Lung (tissue), 11 donors: ENCODE measurements at regions not wholly inside any gene's neighbourhood (a gene's known extent, or its start where the extent isn't known, plus 50 kb on each side); places are given as distances from the start of the nearest gene placed in this dataset.

Experiments
- ATAC-seq: fragments of 200-7000 bp; cut with Tn5 transposase; one replicate; pipeline ENCODE4 v1.9.1; 2020; ENCODE audit warnings: moderate number of reproducible peaks; ENCODE audit not compliant: insufficient read depth, low FRiP score
- DNase-seq, 3 donors: peaks; one replicate each; pipeline ENCODE4 v3.0.0-alpha.2; 2013 to 2017
- H3K27ac ChIP-seq, 2 donors: one replicate each; pipeline ENCODE4 v1.5.1; 2013; ENCODE audit warnings: mild to moderate bottlenecking in 2 of 2, moderate library complexity in 2 of 2, control low read depth in 1 of 2, inconsistent platforms in 1 of 2, low read depth in 1 of 2, low read length in 1 of 2
- H3K27me3 ChIP-seq, 3 donors: one replicate each; pipeline ENCODE4 v1.5.1; 2013; ENCODE audit warnings: low read length in 2 of 3; ENCODE audit not compliant: control insufficient read depth in 3 of 3, insufficient read depth in 3 of 3
- H3K36me3 ChIP-seq, 4 donors: one replicate each; pipeline ENCODE4 v1.5.1; 2013; ENCODE audit warnings: low read length in 4 of 4, mild to moderate bottlenecking in 1 of 4, moderate library complexity in 1 of 4; ENCODE audit not compliant: control insufficient read depth in 4 of 4, insufficient read depth in 4 of 4
- H3K4me1 ChIP-seq, 5 donors: one replicate each; pipeline ENCODE4 v1.5.1; 2013; ENCODE audit warnings: low read length in 5 of 5, mild to moderate bottlenecking in 2 of 5, moderate library complexity in 1 of 5; ENCODE audit not compliant: control insufficient read depth in 5 of 5, insufficient read depth in 5 of 5
- H3K4me3 ChIP-seq: one replicate; pipeline ENCODE4 v1.5.1; 2013; ENCODE audit warnings: mild to moderate bottlenecking, control low read depth, moderate library complexity
- H3K9ac ChIP-seq, 2 donors: one replicate each; pipeline ENCODE4 v1.5.1; 2013; ENCODE audit warnings: low read length in 2 of 2, control low read depth in 1 of 2; ENCODE audit not compliant: insufficient read depth in 1 of 2
- H3K9me3 ChIP-seq, 4 donors: one replicate each; pipeline ENCODE4 v1.5.1; 2013; ENCODE audit warnings: low read length in 3 of 4, mild to moderate bottlenecking in 1 of 4, moderate library complexity in 1 of 4; ENCODE audit not compliant: control insufficient read depth in 4 of 4, insufficient read depth in 3 of 4
- CTCF ChIP-seq: IDR thresholded peaks from 2 replicates; pipeline ENCODE4 v1.5.1; 2012; ENCODE audit warnings: mild to moderate bottlenecking; ENCODE audit errors: control extremely low read depth, extremely low read depth
- WGBS, 2 donors: extraction: QIAGEN DNeasy Blood & Tissue Kit; methylation state at CpG; one replicate each; pipeline ENCODE4 v1.1.7; 2013; 5-methylcytosine and 5-hydroxymethylcytosine counted together
- donor health status: control.
- donor health status: control.
- donor health status: Bipolar disorder and iron deficiency.
- donor health status: healthy.
- donor health status: DM: yes; HTN: yes; CAD: no.

- no peak for ATAC-seq
- peak in 1 of 3 donors; percentile 1 for DNase-seq
- Histone ChIP-seq H3K27ac (no peak overlapping the region), H3K27me3 (peaks cover 0 to 18% (median 14%) of the 10 kb centered on the region in 3 donors), H3K36me3 (no peaks in the 10 kb centered on the region), H3K4me3 (no peak overlapping the region), H3K9me3 (peaks cover 0 to 5% (median 0%) of the 10 kb centered on the region in 4 donors), H3K9ac (no peak overlapping the region), H3K4me1 (no peaks in the 10 kb centered on the region)
- no peak for TF ChIP-seq CTCF
- 71 to 78% methylated on average over 4 of the region's 4 CpGs for WGBS, 2 donors
These were observed 57.0 kb downstream of the XAGE2 start for GRCh38 chrX:52425775-52426174.

GRCh38 chrX:52426810-52427209 is 58.0 kb downstream of the XAGE2 start:
- Histone ChIP-seq H3K9ac (no peak overlapping the region), H3K27ac (no peak overlapping the region), H3K4me3 (no peak overlapping the region), H3K9me3 (peaks cover 0 to 3% (median 0%) of the 10 kb centered on the region in 4 donors), H3K27me3 (peaks cover 0 to 15% (median 9%) of the 10 kb centered on the region in 3 donors), H3K4me1 (no peaks in the 10 kb centered on the region), H3K36me3 (no peaks in the 10 kb centered on the region)
- 64 to 86% methylated on average over 1 of the region's 1 CpG for WGBS, 2 donors
- ATAC-seq = no peak
- no peak for TF ChIP-seq CTCF
- DNase-seq = no peak

GRCh38 chrX:52437212-52437611 is 58.4 kb upstream of the XAGE1A start:
- Histone ChIP-seq H3K27me3 (peaks cover 3 to 28% (median 15%) of the 10 kb centered on the region in 3 donors), H3K9me3 (no peaks in the 10 kb centered on the region), H3K36me3 (no peaks in the 10 kb centered on the region), H3K27ac (no peak overlapping the region), H3K9ac (no peak overlapping the region), H3K4me1 (no peaks in the 10 kb centered on the region), H3K4me3 (no peak overlapping the region)
- TF ChIP-seq CTCF = no peak
- 64 to 93% methylated on average over 3 of the region's 3 CpGs for WGBS, 2 donors
- no peak for ATAC-seq
- no peak for DNase-seq
